Amniotic epithelial cell (primary cell): ENCODE measurements at regions not wholly inside any gene's neighbourhood (a gene's known extent, or its start where the extent isn't known, plus 50 kb on each side); places are given as distances from the start of the nearest gene placed in this dataset.

Experiments
- DNase-seq: peaks from one replicate; pipeline ENCODE4 v3.0.0-alpha.2; 2010; ENCODE audit warnings: low read depth

DNA sequence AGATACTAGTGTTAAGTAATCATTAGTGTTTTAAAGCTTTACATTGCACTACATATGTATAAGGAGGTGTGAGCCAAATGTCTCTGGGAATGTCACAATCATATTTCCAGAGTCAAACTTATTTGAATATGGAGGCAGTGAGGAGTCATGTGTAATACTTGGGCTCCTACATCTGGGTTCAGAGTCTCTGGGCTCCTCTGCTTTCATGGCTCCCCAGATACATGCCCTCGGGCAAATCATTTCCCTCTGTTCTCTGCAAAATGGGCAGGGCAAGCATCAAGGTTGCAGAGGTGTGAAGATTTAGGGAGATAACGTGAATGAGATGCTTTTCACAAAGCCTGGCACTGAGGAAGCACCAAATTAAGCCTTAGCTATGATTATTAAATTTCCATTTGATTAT is 138.3 kb upstream of the SGK1 start:
- DNase-seq = no peak

DNA sequence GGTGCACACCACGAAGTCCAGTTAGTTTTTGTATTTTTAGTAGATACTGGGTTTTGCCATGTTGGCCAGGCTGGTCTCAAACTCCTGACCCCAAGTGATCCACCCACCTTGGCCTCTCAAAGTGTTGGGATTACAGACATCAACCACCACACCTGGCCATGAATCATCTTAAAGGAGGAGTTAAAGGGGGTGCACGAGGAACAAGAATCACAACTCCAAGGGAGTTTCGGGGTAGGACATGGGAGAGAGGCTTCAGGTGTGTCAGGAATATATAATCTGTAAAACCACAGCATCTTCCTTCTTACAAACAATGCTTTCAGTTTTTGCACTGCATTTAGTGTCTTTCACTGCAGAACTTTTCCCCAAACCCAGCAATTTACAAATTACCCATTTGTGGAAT is 137.4 kb upstream of the SGK1 start:
- DNase-seq = no peak

DNA sequence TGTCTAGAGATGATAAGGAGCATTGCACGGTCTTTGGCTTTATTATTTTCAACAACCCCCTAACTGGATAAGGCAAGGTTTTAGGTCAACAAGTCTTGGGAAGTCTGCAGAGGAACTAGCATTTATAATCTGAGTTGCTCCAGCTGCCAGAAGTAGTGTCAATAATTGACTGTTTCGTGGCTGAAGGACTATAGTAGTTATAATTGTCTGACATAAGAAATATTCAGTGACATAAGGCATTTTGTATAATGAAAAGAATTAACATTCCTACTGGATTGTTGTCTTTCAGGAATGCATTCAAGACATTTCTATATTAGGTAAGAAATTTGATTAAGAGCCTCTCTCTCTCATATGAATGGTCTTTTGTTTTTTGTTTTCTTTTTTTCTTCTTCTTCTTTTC is 136.9 kb upstream of the SGK1 start:
- no peak for DNase-seq

DNA sequence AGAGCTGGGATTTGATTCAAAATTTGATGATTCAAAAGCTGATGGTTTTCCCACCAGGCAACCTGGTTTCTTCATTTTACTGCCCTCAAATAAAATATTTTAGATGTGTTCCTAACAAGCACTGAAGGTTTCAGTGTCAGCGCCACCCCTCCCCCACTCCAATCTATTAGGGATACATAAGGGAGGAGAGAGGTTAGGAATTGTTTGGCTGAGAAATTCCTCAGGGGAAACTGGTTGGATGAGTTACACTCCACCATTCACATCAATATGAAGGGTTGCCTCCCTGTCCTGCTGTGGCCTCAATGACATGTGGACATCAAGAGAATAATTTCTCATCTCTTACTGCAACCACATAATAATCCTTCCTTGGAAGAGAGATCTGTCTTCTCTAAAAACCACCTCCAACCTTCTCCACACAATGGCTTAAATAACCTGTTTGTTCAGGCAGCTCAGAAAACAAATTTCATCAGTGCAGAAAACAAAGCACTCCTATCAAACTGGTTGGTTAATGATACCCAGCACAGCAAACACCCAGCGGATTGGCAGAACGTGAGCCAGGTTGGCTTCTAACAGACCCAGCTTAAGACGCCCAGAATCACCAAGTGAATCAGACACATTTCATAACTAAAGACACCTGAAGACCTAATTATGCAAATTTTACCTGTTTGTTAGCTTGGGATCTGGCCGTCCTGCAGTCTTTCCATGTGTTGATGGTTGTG is 136.0 kb upstream of the SGK1 start:
- DNase-seq = no peak

DNA sequence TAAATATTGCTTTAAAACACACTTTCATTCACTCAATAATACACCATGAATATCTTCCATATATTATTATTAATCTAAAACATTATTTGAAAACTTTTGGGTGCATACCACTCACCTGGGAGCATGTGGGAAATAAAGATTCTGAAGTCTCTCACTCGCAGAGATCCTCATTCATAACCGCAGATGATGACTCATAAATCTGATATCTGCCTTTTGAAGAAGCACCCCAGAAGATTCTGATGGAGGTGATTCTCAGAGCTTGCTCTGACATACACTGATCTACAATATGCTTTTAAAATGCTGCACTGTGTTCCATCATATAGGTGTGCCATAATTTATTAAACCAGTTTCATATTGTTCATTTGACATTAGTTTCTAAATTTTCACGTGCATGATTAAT is 135.0 kb upstream of the SGK1 start:
- DNase-seq = no peak

- DNase-seq = no peak
Measured at GRCh38 chr6:134451529-134451928, 133.6 kb upstream of the SGK1 start.

DNA sequence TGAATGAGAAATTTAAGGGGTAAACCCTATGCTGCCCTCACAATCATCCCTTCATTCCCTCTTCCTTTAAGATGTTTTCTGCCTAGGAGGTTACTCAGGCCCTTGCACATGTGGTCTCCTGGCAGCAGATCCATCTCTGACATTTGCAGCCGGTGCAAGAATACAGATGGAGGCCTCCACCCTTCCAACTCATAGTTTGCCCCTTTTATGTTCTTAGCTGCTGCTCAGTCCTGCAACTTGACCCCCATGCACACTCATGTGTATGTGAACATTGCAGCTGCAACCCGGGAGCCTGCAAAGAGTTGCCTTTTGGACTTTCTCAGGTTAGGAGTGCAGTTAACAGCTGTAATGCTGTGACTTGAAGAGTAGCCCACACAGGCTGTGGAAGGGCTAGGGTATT is 131.9 kb upstream of the SGK1 start:
- no peak for DNase-seq

DNA sequence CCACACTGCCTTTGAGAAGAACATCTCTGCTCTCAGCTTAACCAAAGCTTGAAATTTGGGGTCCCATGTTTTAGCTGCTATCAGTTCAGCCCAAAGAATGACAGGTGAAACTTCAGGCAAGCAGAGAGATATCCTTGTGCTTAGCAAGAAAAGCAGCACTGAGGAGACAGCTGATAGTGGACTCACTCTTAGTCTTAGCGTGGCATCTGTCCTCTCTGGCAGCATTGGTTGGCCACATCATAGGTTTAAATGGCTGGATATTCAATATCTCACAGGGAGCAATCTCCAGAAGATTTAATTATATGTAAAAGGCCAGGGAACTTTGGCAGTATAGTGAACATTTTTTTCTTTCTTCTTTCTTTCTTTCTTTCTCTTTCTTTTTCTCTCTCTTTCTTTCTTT is 131.1 kb upstream of the SGK1 start:
- DNase-seq = no peak

- DNase-seq = peak; percentile 69
Measured at GRCh38 chr6:134447883-134448387, 130.0 kb upstream of the SGK1 start.

DNA sequence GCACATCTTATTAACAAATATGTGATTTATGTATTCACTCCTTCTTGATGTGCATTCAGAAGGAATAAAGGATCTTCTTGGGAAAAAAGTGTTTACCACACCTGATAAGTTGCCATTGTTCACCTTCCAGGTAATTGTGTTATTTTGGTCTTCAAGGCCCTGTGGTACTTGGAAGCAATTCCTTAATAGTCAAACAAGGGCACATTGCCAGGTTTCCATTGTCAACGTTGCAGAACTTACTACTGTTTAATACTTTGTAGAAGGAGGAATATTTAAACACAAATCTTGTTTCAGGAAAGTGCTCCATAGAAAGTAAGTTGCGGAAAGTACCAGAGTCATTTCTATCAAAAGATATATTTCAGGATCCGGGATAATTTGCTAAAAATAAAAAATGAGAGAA is 129.5 kb upstream of the SGK1 start:
- DNase-seq = no peak

DNA sequence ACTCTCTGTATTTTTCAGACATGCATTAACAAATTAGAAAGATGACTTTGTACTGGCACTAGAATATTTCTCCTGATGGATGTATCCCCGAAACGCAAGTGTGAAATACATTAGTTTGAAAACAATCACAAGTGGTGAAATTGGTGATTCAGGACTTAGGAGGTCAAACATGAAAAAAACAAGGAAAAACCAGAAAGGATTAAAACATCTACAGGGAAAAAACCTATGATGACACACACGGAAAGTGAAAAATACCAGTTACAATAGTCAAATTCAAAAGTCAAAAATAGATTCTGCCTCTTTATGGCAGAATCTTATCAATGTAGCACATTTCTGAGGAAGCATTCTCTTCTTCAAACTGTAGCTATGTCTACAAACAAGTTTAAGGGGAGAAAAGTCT is 129.0 kb upstream of the SGK1 start:
- peak; percentile 31 for DNase-seq

DNA sequence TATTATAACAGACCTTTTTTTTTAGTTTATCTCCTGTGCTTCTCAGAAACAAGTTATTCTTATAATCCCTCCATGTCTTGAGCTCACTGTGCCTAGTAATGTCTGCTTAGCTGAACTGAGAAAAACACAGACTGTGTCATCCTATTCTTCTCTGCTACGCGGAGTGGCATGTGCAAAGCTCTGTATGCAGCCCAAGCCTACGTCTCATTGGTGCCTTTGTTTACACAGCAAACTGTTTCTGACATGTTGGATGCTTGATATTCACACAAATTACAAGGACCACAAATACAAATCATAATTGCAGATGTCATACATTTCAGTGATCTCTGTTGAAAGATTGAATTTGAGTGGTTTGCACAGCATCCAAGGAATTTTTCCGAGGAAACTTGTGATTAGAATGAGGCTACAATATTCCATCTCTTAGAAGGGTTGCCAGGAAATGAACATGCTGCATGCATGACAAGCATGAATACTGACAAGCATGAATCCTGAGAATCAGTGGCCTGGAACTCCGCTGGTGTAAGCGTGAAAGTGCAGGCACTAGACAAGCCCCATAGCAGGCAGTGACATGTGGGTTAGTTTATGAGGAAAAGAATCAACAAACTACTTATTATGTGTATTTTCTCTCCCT is 128.4 kb upstream of the SGK1 start:
- DNase-seq = peak; percentile 32

GRCh38 chr6:134443009-134443408 is 125.1 kb upstream of the SGK1 start:
- DNase-seq = no peak

DNA sequence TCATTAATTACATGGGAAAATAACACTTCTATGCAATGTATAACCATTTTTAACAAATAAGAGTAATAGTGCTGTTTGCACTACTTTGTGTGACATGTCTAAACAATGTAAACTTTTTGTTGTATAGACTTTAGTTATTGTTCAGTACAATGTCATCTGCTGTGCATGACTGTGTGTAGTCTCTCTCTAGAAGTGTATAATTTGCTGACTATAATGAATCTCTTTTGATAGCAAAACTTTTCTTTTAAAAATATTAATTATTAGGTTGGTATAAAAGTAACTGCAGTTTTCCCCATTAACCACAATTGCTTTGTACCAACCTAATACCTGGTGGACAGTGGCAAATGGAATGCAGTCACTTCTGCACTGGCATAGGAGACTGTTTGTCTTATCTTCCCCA is 124.2 kb upstream of the SGK1 start:
- DNase-seq = no peak

DNA sequence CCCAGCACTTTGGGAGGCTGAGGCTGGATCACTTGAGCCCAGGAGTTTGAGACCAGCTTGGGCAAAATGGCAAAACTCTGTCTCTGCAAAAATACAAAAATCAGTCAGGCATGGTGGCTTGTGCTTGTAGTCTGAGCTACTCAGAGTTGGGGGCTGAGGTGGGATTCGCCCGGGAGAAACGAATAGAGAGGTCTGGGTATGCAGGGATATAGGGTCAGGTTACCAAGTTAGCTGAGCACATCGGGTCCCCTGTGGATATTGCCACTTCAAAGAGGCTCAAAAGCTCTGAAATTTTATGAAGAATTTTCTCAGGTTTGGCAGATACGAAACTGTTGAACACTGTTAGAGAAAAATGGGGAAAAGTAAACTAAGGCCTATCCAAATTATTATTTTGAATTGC is 120.9 kb upstream of the SGK1 start:
- DNase-seq = no peak

GRCh38 chr6:134437376-134437775 is 119.5 kb upstream of the SGK1 start:
- DNase-seq = peak; percentile 48

GRCh38 chr6:134436950-134437349 is 119.0 kb upstream of the SGK1 start:
- DNase-seq = peak; percentile 49

DNA sequence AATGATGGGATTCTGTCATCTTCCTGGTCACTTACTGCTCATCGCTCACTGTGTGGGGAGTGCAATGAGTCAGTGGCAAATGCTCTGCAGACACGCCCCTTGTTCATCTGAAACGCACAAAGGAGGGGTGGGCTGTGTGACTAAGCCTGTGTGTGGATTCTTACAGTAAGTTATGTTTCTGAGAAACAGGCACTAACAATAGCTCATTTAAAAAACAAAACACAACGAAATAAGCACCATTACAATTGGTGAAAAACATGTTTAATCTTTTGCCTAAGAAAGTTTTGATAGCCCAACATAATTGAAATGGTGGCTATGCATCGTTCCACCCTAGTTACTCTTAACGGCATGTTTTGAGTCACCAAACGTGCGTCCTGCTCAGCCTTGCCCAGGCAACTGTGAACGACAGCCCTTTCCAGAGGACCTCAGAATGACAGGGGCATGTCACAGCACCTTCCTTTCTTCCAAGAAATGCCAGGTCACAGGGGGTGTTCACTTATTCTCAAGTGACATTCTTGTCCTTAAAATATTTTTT is 118.4 kb upstream of the SGK1 start:
- DNase-seq = peak; percentile 95

GRCh38 chr6:134435814-134436280 is 117.9 kb upstream of the SGK1 start:
- no peak for DNase-seq

GRCh38 chr6:134434019-134434942 is 116.4 kb upstream of the SGK1 start:
- no peak for DNase-seq

DNA sequence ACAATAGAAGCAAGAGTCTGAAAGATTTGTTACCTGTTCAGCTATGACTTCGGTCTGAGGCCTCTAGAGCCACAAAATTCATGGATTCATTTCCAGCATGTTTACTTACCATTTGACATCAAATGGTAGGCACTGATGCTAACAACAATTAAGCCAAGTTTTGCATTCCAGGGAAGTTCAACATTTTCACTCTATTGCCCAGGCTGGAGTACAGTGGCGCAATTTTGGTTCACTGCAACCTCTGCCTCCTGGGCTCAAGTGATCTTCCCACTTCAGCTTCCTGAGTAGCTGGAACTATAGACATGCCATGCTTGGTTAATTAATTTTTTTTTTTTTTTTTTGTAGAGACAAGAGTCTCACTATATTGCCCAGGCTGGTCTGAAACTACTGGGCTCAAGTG is 114.1 kb upstream of the SGK1 start:
- no peak for DNase-seq

DNA sequence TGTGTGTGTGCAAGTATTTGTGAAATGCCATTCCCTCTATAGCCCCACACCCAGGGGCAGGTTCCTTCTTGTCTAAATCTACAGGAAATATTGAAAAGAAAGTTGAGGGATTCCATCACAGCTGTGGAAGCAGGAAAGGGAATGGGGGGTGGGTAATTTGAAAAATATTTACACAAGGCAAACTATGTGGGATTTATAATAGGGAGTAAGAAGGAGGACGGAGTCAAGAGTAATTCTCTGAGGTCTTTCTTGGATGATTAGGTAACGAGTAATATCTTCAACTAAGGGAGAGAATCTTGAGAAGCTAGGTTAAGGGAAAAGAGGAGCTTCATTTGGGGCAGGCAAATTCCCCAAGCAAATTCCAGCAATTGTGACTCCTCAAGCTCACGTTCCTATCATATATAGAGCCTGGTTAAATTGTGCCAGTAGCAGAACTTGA is 113.5 kb upstream of the SGK1 start:
- DNase-seq = no peak
